GM18511 (cell line): ENCODE measurements at regions not wholly inside any gene's neighbourhood (a gene's known extent, or its start where the extent isn't known, plus 50 kb on each side); places are given as distances from the start of the nearest gene placed in this dataset.
A peak's percentile ranks its signal among the peaks of the same experiment; 100 is the strongest.
"Not testable (repeated sequence)": the region's sequence is repeated elsewhere in the genome, so short reads cannot be mapped to it uniquely, and the experiment has no call there.

ENCODE experiments used
- ATAC-seq: cut with Tn5 transposase; IDR thresholded peaks from one replicate; pipeline ENCODE4 v1.9.1; 2021; ENCODE audit warnings: mild to moderate bottlenecking, moderate library complexity; ENCODE audit not compliant: unreplicated experiment

- ATAC-seq, result no peak
Measured at GRCh38 chr16:50497592-50497991, 50.6 kb upstream of the NKD1 start.

- no peak for ATAC-seq
Measured at GRCh38 chr16:50496990-50497389, 51.2 kb upstream of the NKD1 start.

GRCh38 chr16:50495673-50496072, 52.5 kb upstream of the NKD1 start:
- no peak for ATAC-seq

GRCh38 chr16:50494501-50495491, 53.4 kb upstream of the NKD1 start:
- no peak for ATAC-seq

- no peak for ATAC-seq
Measured at GRCh38 chr16:50491516-50491915, 56.7 kb upstream of the NKD1 start.

- ATAC-seq, result no peak
Measured at GRCh38 chr16:50490828-50491227, 57.4 kb upstream of the NKD1 start.

GRCh38 chr16:50489182-50489581, 59.0 kb upstream of the NKD1 start:
- ATAC-seq, result no peak

- no peak for ATAC-seq
Measured at GRCh38 chr16:50487528-50487927, 60.7 kb upstream of the NKD1 start.

- not testable (repeated sequence) for ATAC-seq
Measured at GRCh38 chr16:50486162-50486561, 62.0 kb upstream of the NKD1 start.

GRCh38 chr16:50485232-50485631, 63.0 kb upstream of the NKD1 start:
- no peak for ATAC-seq

- ATAC-seq, result no peak
Measured at GRCh38 chr16:50482271-50482670, 65.9 kb upstream of the NKD1 start.

GRCh38 chr16:50480206-50480605, 68.0 kb upstream of the NKD1 start:
- no peak for ATAC-seq

GRCh38 chr16:50479771-50480170, 68.4 kb upstream of the NKD1 start:
- no peak for ATAC-seq

GRCh38 chr16:50478773-50479149, 69.4 kb upstream of the NKD1 start:
- no peak for ATAC-seq

- no peak for ATAC-seq
Measured at GRCh38 chr16:50478075-50478772, 70.0 kb upstream of the NKD1 start.

- ATAC-seq, result no peak
Measured at GRCh38 chr16:50476486-50477255, 71.5 kb upstream of the NKD1 start.

- no peak for ATAC-seq
Measured at GRCh38 chr16:50475170-50475569, 73.0 kb upstream of the NKD1 start.

- no peak for ATAC-seq
Measured at GRCh38 chr16:50474138-50474537, 74.1 kb upstream of the NKD1 start.

GRCh38 chr16:50473356-50473945, 74.7 kb upstream of the NKD1 start:
- peak; percentile 83 for ATAC-seq

GRCh38 chr16:50472472-50472871, 75.7 kb upstream of the NKD1 start:
- ATAC-seq, result no peak

GRCh38 chr16:50470687-50471086, 77.5 kb upstream of the NKD1 start:
- ATAC-seq, result no peak
